Astrocyte (in vitro differentiated cells and primary cell): ENCODE measurements at regions not wholly inside any gene's neighbourhood (a gene's known extent, or its start where the extent isn't known, plus 50 kb on each side); places are given as distances from the start of the nearest gene placed in this dataset.
"Not testable (repeated sequence)": the region's sequence is repeated elsewhere in the genome, so short reads cannot be mapped to it uniquely, and the experiment has no call there.

Experiments used
- DNase-seq: peaks from one replicate; pipeline ENCODE4 v3.0.0-alpha.2; 2010; ENCODE audit warnings: low read depth
- FAIRE-seq: peaks from 2 replicates; lab custom pipeline; 2011; peaks lifted over from hg19 to GRCh38; lab: Jason Lieb, UNC
- H2AFZ ChIP-seq: 2 replicates; pipeline ENCODE4 v1.6.0; 2012; ENCODE audit warnings: low read depth, low read length, inconsistent platforms
- H3K27ac ChIP-seq: 2 replicates; pipeline ENCODE4 v1.5.1; 2011; ENCODE audit warnings: low read depth, low read length, inconsistent platforms
- H3K27me3 ChIP-seq: 2 replicates; pipeline ENCODE4 v1.6.0; 2011; ENCODE audit warnings: low read length, inconsistent platforms; ENCODE audit not compliant: insufficient read depth
- H3K36me3 ChIP-seq: 2 replicates; pipeline ENCODE4 v1.5.1; 2011; ENCODE audit warnings: low read length, inconsistent platforms; ENCODE audit not compliant: insufficient read depth
- H3K4me1 ChIP-seq: 2 replicates; pipeline ENCODE4 v1.5.1; 2011; ENCODE audit warnings: low read length, inconsistent platforms; ENCODE audit not compliant: insufficient read depth
- H3K4me2 ChIP-seq: 2 replicates; pipeline ENCODE4 v1.6.0; 2012; ENCODE audit warnings: low read length, inconsistent platforms
- H3K4me3 ChIP-seq: 2 replicates; pipeline ENCODE4 v1.5.1; 2011; ENCODE audit warnings: low read depth, mild to moderate bottlenecking, low read length, inconsistent platforms; ENCODE audit not compliant: insufficient read depth
- H3K79me2 ChIP-seq: 2 replicates; pipeline ENCODE4 v1.6.0; 2012; ENCODE audit warnings: mild to moderate bottlenecking, low read length, inconsistent platforms; ENCODE audit not compliant: insufficient read depth
- H3K9ac ChIP-seq: 2 replicates; pipeline ENCODE4 v1.6.0; 2012; ENCODE audit warnings: mild to moderate bottlenecking, low read length, inconsistent platforms
- H3K9me3 ChIP-seq: 2 replicates; pipeline ENCODE4 v1.5.1; 2012; ENCODE audit warnings: low read depth, mild to moderate bottlenecking, low read length, inconsistent platforms; ENCODE audit not compliant: insufficient read depth
- H4K20me1 ChIP-seq: 2 replicates; pipeline ENCODE4 v1.6.0; 2012; ENCODE audit warnings: low read length, inconsistent platforms; ENCODE audit not compliant: insufficient read depth
- H3K27ac Mint-ChIP-seq: one replicate; pipeline ENCODE4 v1.8.0; 2021; ENCODE audit warnings: mild to moderate bottlenecking, mixed read lengths; ENCODE audit not compliant: unreplicated experiment
- H3K27me3 Mint-ChIP-seq: one replicate; pipeline ENCODE4 v1.8.0; 2021; ENCODE audit warnings: low read depth, mixed read lengths; ENCODE audit not compliant: unreplicated experiment
- H3K36me3 Mint-ChIP-seq: one replicate; pipeline ENCODE4 v1.8.0; 2021; ENCODE audit warnings: low read depth, mixed read lengths; ENCODE audit not compliant: unreplicated experiment
- H3K4me1 Mint-ChIP-seq: one replicate; pipeline ENCODE4 v1.8.0; 2021; ENCODE audit warnings: low read depth, mixed read lengths; ENCODE audit not compliant: unreplicated experiment
- H3K4me3 Mint-ChIP-seq: one replicate; pipeline ENCODE4 v1.8.0; 2021; ENCODE audit warnings: mild to moderate bottlenecking, moderate library complexity, mixed read lengths; ENCODE audit not compliant: unreplicated experiment
- H3K9me3 Mint-ChIP-seq: one replicate; pipeline ENCODE4 v1.8.0; 2021; ENCODE audit warnings: mild to moderate bottlenecking, mixed read lengths; ENCODE audit not compliant: unreplicated experiment
- EZH2 ChIP-seq: IDR thresholded peaks from 2 replicates; pipeline ENCODE4 v1.6.1; 2012; ENCODE audit warnings: mild to moderate bottlenecking, low read length, inconsistent platforms; ENCODE audit not compliant: insufficient read depth
- TF ChIP-seq, protein P1 (sequence below): IDR thresholded peaks from 2 replicates; pipeline ENCODE4 v1.5.1; 2011; ENCODE audit warnings: low read depth, mild to moderate bottlenecking, inconsistent platforms, low read length, moderate library complexity; ENCODE audit not compliant: insufficient read depth

DNA sequence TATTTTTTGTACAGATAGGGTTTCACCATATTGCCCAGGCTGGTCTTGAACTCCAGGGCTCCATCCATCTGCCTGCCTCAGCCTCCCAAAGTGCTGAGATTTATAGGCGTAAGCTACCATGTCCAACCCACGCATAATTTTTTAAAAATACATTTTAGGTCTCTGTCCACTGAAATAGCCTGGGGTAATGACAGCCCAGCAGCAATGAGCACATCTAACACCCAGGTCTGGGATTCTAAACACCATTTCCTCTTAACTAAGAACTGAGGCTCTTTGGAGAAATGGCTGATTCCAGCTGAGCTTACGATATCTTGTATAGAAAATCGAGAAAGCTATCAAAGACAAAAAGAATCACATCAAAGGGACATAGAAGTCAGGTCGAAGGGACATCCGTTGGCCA is 245.3 kb downstream of the PARN start:
- Mint-ChIP-seq H3K4me1 (no peaks in the 10 kb centered on the region), H3K4me3 (no peak overlapping the region), H3K27me3 (no peaks in the 10 kb centered on the region), H3K27ac (no peak overlapping the region), H3K9me3 (no peaks in the 10 kb centered on the region), H3K36me3 (no peaks in the 10 kb centered on the region)
- Histone ChIP-seq H3K9me3 (no peaks in the 10 kb centered on the region), H3K9ac (no peak overlapping the region), H3K27me3 (no peaks in the 10 kb centered on the region), H3K4me2 (no peak overlapping the region), H3K4me3 (no peak overlapping the region), H3K4me1 (no peaks in the 10 kb centered on the region), H3K27ac (no peak overlapping the region), H3K36me3 (no peaks in the 10 kb centered on the region), H4K20me1 (no peaks in the 10 kb centered on the region), H3K79me2 (no peaks in the 10 kb centered on the region), H2AFZ (no peak overlapping the region)
- no peak for DNase-seq
- TF ChIP-seq, protein P1, sequence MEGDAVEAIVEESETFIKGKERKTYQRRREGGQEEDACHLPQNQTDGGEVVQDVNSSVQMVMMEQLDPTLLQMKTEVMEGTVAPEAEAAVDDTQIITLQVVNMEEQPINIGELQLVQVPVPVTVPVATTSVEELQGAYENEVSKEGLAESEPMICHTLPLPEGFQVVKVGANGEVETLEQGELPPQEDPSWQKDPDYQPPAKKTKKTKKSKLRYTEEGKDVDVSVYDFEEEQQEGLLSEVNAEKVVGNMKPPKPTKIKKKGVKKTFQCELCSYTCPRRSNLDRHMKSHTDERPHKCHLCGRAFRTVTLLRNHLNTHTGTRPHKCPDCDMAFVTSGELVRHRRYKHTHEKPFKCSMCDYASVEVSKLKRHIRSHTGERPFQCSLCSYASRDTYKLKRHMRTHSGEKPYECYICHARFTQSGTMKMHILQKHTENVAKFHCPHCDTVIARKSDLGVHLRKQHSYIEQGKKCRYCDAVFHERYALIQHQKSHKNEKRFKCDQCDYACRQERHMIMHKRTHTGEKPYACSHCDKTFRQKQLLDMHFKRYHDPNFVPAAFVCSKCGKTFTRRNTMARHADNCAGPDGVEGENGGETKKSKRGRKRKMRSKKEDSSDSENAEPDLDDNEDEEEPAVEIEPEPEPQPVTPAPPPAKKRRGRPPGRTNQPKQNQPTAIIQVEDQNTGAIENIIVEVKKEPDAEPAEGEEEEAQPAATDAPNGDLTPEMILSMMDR: no peak
- no peak for TF ChIP-seq EZH2
- FAIRE-seq: no peak

DNA sequence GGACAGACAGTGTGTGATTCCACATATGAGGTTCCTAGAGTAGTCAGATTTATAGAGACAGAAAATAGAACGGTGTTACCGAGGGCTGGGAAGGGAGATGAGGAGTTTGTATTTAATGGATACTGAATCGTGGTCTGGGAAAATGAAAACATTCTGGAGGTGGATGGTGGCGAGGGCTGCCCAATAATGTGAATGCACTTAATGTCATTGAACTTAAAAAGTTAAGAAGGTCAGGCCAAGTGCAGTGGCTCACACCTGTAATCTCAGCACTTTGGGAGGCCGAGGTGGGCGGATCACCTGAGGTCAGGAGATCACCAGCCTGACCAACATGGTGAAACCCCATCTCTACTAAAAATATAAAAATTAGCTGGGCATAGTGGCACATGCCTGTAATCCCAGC is 246.2 kb downstream of the PARN start:
- DNase-seq, H3K9ac ChIP-seq, H3K4me2 ChIP-seq, H3K4me1 ChIP-seq, H3K36me3 ChIP-seq, H3K27ac ChIP-seq, H3K79me2 ChIP-seq, H3K9me3 ChIP-seq, H3K4me1 Mint-ChIP-seq, H3K4me3 ChIP-seq, H2AFZ ChIP-seq, H3K27me3 ChIP-seq, H3K36me3 Mint-ChIP-seq, FAIRE-seq, H3K27ac Mint-ChIP-seq, H3K9me3 Mint-ChIP-seq, H4K20me1 ChIP-seq, H3K4me3 Mint-ChIP-seq, H3K27me3 Mint-ChIP-seq: not testable (repeated sequence)

DNA sequence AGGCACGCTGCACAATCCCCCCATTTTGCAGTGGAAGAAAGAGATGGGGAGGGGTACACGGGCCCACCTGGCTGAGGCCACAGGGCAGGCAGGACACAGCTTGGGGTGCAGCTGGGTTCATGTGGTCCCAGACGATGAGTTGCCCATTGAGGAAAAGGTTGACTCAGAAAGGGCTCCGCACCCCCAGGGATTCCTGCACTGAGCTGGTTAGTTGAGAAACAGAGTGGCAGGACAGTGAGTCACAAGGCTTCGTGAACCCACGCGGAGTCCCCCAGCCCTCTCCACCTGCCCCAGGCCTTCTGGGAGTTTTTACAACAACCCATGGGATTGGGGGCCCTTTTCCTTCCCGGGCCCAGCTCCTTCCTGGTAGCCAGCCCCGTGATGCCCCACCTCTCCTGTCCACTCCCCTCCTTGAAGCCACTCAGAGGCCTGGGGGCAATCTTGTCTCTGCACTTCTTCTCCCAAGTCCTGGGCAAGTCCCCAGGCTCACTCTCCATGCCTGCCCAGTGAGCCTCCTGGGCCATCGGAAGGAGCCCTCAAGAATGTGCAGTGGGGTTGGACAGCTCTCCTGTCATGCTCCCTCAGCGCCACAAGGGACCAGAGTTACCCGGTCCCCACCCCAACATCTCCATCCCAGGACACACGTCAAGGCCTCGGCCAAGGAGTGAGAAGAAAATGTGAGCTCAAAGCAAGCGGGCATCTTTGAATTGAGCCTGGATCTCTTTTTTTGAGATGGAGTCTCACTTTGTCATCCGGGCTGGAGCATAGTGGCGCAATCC is 251.2 kb downstream of the PARN start:
- Histone ChIP-seq H3K79me2 (no peaks in the 10 kb centered on the region), H3K9me3 (no peaks in the 10 kb centered on the region), H3K36me3 (no peaks in the 10 kb centered on the region), H3K4me2 (peak overlapping the region; percentile 44), H3K27me3 (no peaks in the 10 kb centered on the region), H3K27ac (no peak overlapping the region), H3K9ac (peak overlapping the region; percentile 5), H3K4me1 (peaks cover 8% of the 10 kb centered on the region), H4K20me1 (no peaks in the 10 kb centered on the region), H2AFZ (no peak overlapping the region), H3K4me3 (no peak overlapping the region)
- Mint-ChIP-seq H3K4me1 (peaks cover 16% of the 10 kb centered on the region), H3K36me3 (no peaks in the 10 kb centered on the region), H3K27ac (no peak overlapping the region), H3K27me3 (no peaks in the 10 kb centered on the region), H3K9me3 (no peaks in the 10 kb centered on the region), H3K4me3 (no peak overlapping the region)
- DNase-seq: peak; percentile 35
- no peak for TF ChIP-seq EZH2
- TF ChIP-seq, protein P1: no peak
- no peak for FAIRE-seq
